Osteocyte (in vitro differentiated cells): ENCODE measurements at regions not wholly inside any gene's neighbourhood (a gene's known extent, or its start where the extent isn't known, plus 50 kb on each side); places are given as distances from the start of the nearest gene placed in this dataset.

ENCODE experiments used
- DNase-seq: peaks from one replicate; pipeline ENCODE4 v3.0.0; 2021; ENCODE audit warnings: mixed read lengths; ENCODE audit not compliant: unreplicated experiment; ENCODE audit errors: extremely low spot score
- H3K27ac Mint-ChIP-seq: one replicate; pipeline ENCODE4 v1.8.0; 2021; ENCODE audit warnings: mild to moderate bottlenecking, mixed read lengths; ENCODE audit not compliant: unreplicated experiment
- H3K27me3 Mint-ChIP-seq: one replicate; pipeline ENCODE4 v1.8.0; 2021; ENCODE audit warnings: mixed read lengths; ENCODE audit not compliant: unreplicated experiment
- H3K36me3 Mint-ChIP-seq: one replicate; pipeline ENCODE4 v1.8.0; 2021; ENCODE audit warnings: mixed read lengths; ENCODE audit not compliant: unreplicated experiment
- H3K4me1 Mint-ChIP-seq: one replicate; pipeline ENCODE4 v1.8.0; 2021; ENCODE audit warnings: mixed read lengths; ENCODE audit not compliant: unreplicated experiment
- H3K4me3 Mint-ChIP-seq: one replicate; pipeline ENCODE4 v1.8.0; 2021; ENCODE audit warnings: mild to moderate bottlenecking, moderate library complexity, mixed read lengths; ENCODE audit not compliant: unreplicated experiment
- H3K9me3 Mint-ChIP-seq: one replicate; pipeline ENCODE4 v1.8.0; 2021; ENCODE audit warnings: mixed read lengths; ENCODE audit not compliant: unreplicated experiment
- TF ChIP-seq, protein P1 (sequence below): fragments of 200-600 bp; sonication (generic); IDR thresholded peaks from 2 replicates; pipeline ENCODE4 v1.5.0; 2021; ENCODE audit warnings: antibody characterized with exemption, mild to moderate bottlenecking, moderate library complexity

- Mint-ChIP-seq H3K9me3 (peaks cover 40% of the 10 kb centered on the region), H3K4me3 (no peak overlapping the region), H3K36me3 (no peaks in the 10 kb centered on the region), H3K27me3 (no peaks in the 10 kb centered on the region), H3K4me1 (no peaks in the 10 kb centered on the region), H3K27ac (no peak overlapping the region)
- TF ChIP-seq, protein P1, sequence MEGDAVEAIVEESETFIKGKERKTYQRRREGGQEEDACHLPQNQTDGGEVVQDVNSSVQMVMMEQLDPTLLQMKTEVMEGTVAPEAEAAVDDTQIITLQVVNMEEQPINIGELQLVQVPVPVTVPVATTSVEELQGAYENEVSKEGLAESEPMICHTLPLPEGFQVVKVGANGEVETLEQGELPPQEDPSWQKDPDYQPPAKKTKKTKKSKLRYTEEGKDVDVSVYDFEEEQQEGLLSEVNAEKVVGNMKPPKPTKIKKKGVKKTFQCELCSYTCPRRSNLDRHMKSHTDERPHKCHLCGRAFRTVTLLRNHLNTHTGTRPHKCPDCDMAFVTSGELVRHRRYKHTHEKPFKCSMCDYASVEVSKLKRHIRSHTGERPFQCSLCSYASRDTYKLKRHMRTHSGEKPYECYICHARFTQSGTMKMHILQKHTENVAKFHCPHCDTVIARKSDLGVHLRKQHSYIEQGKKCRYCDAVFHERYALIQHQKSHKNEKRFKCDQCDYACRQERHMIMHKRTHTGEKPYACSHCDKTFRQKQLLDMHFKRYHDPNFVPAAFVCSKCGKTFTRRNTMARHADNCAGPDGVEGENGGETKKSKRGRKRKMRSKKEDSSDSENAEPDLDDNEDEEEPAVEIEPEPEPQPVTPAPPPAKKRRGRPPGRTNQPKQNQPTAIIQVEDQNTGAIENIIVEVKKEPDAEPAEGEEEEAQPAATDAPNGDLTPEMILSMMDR = no peak
- no peak for DNase-seq
These were observed 865.5 kb downstream of the TMEM182 start for GRCh38 chr2:103627301-103627700.

DNA sequence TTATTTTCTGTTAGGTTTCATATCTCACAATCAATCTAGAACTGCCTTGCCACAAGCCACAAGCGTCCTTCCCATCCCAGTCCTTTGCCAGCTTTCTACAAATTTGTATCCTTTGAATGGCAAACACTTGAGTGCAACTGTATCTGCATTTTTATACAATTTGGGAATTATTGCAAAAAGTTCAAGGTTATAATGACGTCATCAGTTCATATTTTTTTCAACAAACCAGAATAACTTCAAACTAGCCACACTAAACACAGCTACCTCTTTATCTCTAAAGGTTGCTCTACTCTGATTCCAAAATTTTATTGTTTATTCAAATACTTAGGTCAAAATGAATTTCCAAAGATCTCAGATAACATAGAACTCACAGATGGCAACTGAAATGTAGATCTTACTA is 877.1 kb downstream of the TMEM182 start:
- Mint-ChIP-seq H3K4me1 (no peaks in the 10 kb centered on the region), H3K9me3 (peaks cover 17% of the 10 kb centered on the region), H3K27me3 (no peaks in the 10 kb centered on the region), H3K4me3 (no peak overlapping the region), H3K27ac (no peak overlapping the region), H3K36me3 (no peaks in the 10 kb centered on the region)
- no peak for DNase-seq
- TF ChIP-seq, protein P1 = no peak

DNA sequence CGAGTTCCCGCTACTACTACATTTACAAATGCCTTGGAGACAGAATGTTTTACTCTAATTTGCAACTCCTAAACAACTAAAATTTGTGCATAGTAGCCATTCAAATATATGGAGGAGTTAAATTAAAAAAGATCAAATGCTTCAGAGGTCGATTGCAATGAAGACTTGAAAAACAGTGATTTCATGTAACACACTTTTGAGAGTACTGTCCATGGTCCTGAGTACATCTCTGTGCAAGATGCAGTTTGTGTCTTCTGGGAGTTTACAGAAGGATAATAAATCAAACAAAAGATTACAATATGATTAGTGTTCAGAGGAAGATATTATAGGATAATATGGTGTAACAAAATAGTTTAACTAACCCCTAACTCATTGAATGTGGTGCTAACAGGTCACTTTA is 894.7 kb downstream of the TMEM182 start:
- H3K4me3 Mint-ChIP-seq = no peak overlapping the region
- H3K36me3 Mint-ChIP-seq = no peaks in the 10 kb centered on the region
- H3K4me1 Mint-ChIP-seq = no peaks in the 10 kb centered on the region
- H3K27me3 Mint-ChIP-seq = no peaks in the 10 kb centered on the region
- no peak overlapping the region for H3K27ac Mint-ChIP-seq
- no peak for DNase-seq
- peaks cover 7% of the 10 kb centered on the region for H3K9me3 Mint-ChIP-seq
- TF ChIP-seq, protein P1 = no peak

DNA sequence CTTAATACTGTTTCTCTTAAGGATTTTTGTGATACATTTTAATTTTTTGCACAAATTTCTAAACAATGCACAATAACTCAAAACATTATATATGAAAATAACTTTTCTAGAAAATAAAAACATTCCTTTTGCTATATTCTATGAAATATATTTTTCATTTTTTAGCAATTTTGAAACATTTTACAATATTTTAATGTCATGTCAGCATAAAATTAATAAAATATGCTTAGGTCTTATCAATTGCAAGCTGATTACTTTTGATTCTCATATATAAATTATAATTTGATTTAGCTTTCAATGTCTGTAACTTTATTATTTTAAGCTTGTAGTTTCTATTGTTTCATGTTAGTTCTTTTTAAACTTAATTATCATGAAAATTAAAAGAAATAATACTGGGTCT is 898.7 kb downstream of the TMEM182 start:
- DNase-seq = no peak
- TF ChIP-seq, protein P1 = no peak

GRCh38 chr2:103660947-103661346 is 899.1 kb downstream of the TMEM182 start:
- H3K9me3 Mint-ChIP-seq = no peaks in the 10 kb centered on the region
- DNase-seq = no peak
- H3K36me3 Mint-ChIP-seq = no peaks in the 10 kb centered on the region
- no peak overlapping the region for H3K4me3 Mint-ChIP-seq
- no peaks in the 10 kb centered on the region for H3K27me3 Mint-ChIP-seq
- TF ChIP-seq, protein P1 = no peak
- H3K4me1 Mint-ChIP-seq = no peaks in the 10 kb centered on the region
- H3K27ac Mint-ChIP-seq = no peak overlapping the region

More for the DNA sequence above, 898.7 kb downstream of the TMEM182 start:
- H3K27me3 Mint-ChIP-seq = no peaks in the 10 kb centered on the region
- H3K27ac Mint-ChIP-seq = no peak overlapping the region
- no peak overlapping the region for H3K4me3 Mint-ChIP-seq
- H3K36me3 Mint-ChIP-seq = no peaks in the 10 kb centered on the region
- H3K9me3 Mint-ChIP-seq = peaks cover 1% of the 10 kb centered on the region
- no peaks in the 10 kb centered on the region for H3K4me1 Mint-ChIP-seq
